ENCODE measurements at regions not wholly inside any gene's neighbourhood (a gene's known extent, or its start where the extent isn't known, plus 50 kb on each side); places are given as distances from the start of the nearest gene placed in this dataset.

GRCh38 chr5:160175438-160176218 lies 53.7 kb upstream of the FABP6 start:
- DNase-seq, result peak; percentile 64

- DNase-seq, result peak; percentile 31
These were observed 54.4 kb upstream of the FABP6 start for GRCh38 chr5:160174780-160175437.

- DNase-seq, result no peak
These were observed 55.0 kb upstream of the FABP6 start for GRCh38 chr5:160174290-160174689.

- no peak for DNase-seq
These were observed 52.4 kb upstream of the PWWP2A start for GRCh38 chr5:160171666-160172065.

GRCh38 chr5:160169326-160169725 lies 50.1 kb upstream of the PWWP2A start:
- no peak for DNase-seq
